ENCODE measurements at regions not wholly inside any gene's neighbourhood (a gene's known extent, or its start where the extent isn't known, plus 50 kb on each side); places are given as distances from the start of the nearest gene placed in this dataset.

GRCh38 chrX:45771560-45772340 is 571.1 kb upstream of the DIPK2B start:
- peak; percentile 35 for DNase-seq (ENCODE audit: low read depth)

DNA sequence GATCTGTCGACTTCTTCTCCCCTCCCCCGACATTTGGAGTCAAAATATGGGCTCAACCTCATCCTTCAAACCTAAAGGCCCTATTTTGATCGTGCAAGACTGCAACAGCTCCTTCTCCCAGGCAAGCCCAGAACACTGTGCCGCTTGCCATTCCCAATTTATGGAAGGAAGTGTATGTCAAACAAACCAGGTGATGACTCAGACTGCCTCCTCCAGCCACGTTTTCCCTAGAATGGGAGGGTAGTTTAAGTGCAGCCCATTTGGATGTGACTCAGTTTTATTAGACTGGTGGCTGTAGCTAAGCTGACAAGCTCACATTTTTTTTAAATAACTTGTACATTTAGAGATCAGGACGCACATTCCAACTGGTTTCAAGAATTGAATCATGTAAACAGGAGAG is 570.4 kb upstream of the DIPK2B start:
- no peak for DNase-seq (ENCODE audit: low read depth)

- DNase-seq (ENCODE audit: low read depth) = peak; percentile 30
Measured at GRCh38 chrX:45769761-45770582, 569.3 kb upstream of the DIPK2B start.

GRCh38 chrX:45768666-45769236 is 568.1 kb upstream of the DIPK2B start:
- no peak for DNase-seq (ENCODE audit: low read depth)

DNA sequence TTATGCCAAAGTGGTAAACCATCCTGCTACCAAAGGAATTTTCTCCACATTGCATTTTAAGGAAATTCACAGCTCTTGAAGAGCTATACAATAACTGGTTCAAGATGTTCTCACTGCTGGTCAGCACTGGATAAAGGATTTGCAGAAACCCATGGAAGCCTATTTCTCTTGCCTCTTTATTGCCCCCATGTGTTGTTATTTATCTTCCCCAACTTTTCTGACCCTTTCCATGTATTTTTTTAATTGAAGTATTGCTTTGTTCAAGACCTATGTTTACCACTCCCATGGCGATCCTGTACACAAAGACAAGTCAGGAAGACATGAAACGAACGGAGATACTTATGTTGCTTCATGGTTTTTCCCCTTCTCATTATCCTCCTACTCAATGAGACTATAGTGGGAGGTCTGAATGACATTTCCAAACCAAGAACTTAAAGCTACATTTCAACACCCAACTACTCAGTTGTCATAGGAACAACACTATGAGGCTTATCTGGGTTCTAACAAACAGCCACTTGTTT is 566.4 kb upstream of the DIPK2B start:
- no peak for DNase-seq (ENCODE audit: low read depth)

GRCh38 chrX:45765767-45766166 is 565.1 kb upstream of the DIPK2B start:
- no peak for DNase-seq (ENCODE audit: low read depth)

- no peak for DNase-seq (ENCODE audit: low read depth)
Measured at GRCh38 chrX:45765281-45765680, 564.6 kb upstream of the DIPK2B start.

DNA sequence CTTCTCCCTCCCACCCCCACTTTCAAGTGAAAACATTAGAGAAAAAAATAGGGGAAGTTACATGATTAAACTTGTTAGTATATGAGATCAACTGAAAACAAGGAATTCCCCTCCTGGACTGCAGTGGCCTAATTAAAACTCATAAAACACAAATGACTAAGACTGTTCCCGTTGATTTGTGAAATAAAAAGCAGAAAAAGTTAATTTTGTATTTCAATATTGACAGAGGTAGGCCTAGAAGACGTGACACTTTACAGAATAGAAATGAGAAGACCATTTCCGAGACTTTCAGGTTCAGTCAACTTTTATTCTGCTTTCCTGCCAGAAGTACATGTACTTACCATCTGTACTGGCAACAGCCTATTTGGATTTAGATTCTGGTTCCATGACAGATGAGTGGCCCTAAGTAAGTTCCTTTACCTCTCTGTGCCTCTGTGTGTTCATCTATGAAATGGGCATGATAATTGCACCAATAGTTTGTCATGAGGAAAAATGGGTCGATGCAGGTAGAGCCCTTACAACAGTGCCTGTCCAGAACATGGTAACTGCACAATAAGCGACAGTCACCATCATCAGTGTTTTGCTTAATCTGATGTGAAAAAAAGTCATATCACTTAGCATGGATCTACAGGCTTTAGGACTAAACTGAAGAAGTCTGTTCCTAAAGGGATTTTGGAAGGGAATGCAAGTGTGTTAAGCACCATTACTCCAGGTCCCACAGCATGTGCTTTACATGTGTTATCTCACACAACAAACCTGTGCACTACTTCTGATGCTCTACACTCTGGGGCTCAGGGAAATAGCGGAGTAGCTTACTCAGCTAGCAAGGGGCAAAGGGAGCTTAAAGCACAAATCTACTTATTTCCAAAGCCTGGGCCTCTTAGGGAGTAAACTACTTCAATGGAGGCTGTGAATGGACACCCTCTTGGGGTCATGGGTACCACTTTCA is 562.3 kb upstream of the DIPK2B start:
- DNase-seq (ENCODE audit: low read depth) = no peak

- DNase-seq (ENCODE audit: low read depth) = no peak
Measured at GRCh38 chrX:45761920-45762319, 561.2 kb upstream of the DIPK2B start.

GRCh38 chrX:45760187-45760742 is 559.6 kb upstream of the DIPK2B start:
- no peak for DNase-seq (ENCODE audit: low read depth)

DNA sequence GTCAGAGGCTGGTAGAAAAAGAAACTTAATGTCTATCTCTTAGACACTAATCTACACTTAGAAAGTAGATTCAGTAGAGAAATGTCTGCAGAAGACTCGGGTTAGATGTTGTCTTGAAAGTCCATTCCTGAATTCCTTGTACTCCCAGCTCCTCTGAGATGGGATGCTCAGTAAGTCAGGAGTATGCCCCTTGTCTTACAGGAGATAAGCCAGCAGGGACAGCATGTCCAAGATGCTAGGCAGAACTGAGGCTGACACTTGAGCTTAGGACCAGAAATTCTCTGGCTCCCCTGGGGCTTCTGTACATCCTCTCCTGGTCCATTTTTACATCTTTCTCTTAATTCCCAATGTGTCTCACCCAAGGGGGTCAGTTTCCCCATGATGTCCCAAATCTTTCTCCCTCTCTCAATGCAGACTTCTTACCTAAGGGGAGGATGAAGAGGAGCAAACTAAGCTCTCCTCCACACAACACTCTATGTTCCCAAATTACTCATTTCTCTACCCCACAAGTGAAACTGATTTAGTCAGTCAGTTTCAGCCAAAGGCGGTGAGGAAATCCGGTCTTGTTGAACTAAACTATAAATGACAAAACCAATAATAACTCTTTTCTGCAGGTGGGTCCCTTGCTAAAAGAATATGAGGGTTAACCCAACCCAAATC is 558.2 kb upstream of the DIPK2B start:
- DNase-seq (ENCODE audit: low read depth) = no peak

DNA sequence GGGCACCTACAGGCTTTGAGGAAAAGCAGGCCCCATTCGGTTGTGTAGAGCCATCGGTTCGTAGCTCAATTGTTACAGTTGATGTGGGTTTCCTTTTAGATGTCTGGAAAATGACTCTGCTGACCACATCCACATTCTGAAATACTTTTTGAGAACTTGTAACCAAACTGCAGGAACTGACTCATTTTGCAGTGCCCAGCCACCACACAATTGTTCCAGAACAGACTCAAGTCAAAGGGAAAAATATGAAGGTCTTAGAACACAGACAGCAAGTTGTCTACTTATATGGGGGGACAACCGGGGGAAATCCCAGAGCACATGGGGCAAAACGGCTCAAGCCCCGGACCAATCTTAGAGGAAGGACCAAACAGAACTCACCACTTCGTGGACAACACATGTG is 557.6 kb upstream of the DIPK2B start:
- peak; percentile 34 for DNase-seq (ENCODE audit: low read depth)

DNA sequence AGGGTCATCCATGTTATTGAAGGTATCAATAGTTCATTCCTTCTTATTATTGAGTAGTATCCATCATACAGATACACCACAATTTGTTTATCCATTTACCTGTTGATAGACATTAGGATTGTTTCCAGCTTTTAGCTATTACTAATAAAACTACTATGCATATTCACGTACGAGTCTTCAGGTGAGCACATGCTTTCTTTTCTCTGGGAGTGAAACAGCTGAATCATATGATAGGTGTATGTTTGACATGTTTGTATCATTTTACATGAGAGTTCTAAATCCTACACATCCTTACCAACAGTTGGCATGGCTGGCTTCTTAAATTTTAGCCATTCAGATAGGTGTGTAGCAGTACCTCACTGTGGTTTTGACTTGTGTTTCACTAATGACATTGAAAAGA is 556.6 kb upstream of the DIPK2B start:
- DNase-seq (ENCODE audit: low read depth) = no peak

GRCh38 chrX:45756557-45756956 is 555.9 kb upstream of the DIPK2B start:
- DNase-seq (ENCODE audit: low read depth) = no peak

- DNase-seq (ENCODE audit: low read depth) = no peak
Measured at GRCh38 chrX:45755703-45756102, 555.0 kb upstream of the DIPK2B start.

- DNase-seq (ENCODE audit: low read depth) = no peak
Measured at GRCh38 chrX:45751156-45751555, 550.5 kb upstream of the DIPK2B start.

DNA sequence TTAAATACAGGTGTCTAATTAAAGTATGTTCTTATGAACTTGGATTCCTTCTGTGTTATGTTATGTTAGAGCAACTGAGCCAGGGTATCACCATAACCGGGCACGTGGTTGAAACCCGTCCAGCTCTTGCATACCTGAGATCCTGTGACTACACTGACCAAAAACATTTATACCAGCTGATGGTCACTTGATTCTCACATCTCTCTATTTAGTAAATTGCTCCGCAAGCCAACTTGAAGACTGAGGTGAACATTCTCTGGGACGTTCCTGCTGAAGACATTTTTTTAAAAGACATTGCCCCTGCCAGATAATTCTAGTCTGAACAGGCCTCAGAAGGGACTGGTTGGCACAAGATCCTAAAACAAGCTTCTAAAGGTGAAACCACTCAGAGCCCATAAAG is 550.0 kb upstream of the DIPK2B start:
- no peak for DNase-seq (ENCODE audit: low read depth)

DNA sequence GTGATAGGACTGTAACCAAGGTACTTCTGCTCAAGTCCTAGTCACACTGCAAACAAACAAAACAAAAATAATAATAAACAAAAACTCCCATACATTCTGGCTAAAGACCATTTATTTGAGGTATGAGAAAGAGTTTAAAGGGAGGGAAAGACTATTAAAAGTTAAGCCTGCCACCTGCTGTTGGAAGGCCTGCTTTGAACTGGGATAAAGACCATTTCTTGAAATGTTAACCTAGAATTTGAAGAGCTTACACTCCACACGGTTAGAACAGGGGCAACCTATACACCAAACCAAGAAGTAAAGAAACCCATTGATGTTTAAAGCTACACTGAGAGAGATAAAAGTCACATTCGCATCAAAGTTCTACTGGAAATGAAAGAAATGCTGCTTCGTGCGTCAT is 548.7 kb upstream of the DIPK2B start:
- DNase-seq (ENCODE audit: low read depth) = no peak

DNA sequence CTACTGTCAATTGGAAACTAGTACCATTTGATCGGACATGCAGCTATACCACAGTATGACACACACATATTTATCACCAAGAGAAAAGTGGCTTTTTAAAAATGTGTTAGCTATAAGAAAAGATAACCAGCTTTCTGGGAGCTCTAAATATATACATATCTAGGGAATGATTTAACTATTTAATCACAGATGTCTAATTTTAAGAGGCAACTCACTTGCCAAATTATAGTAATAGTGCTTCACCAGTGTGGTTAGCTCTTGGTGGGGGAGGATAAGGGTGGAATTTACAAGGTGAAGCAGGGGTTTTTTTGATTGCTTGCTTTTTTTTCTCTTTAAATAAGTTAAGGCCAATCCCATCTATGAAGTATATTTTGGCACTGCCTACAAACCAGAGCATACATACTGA is 547.7 kb upstream of the DIPK2B start:
- DNase-seq (ENCODE audit: low read depth) = no peak

DNA sequence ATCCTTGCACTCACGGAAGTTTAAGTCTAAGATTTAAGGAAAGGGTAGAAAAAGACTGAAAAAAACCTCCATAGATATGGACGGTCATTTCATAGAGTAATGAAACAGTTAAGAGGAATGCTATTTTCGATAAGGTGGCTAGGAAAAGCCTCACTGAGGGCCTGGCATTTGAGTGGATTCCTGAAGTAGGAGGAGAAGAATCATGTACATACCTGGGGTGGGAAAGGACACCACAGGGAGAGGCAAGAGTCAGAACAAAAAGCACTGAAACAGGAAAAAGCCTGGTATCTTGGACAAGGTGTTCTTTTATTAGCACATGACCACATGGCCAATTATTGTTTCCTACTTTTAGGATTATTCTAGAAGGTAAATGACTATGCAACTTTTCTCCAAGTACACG is 547.2 kb upstream of the DIPK2B start:
- no peak for DNase-seq (ENCODE audit: low read depth)

GRCh38 chrX:45745479-45745878 is 544.8 kb upstream of the DIPK2B start:
- DNase-seq (ENCODE audit: low read depth) = no peak

Measured in stimulated activated CD4-positive, alpha-beta T cell treated with anti-CD3 and anti-CD28 coated beads, Interleukin-2, amount 100 ng/mL, for 4 hours (primary cell).